IPS-18c (cell line): ENCODE measurements at regions not wholly inside any gene's neighbourhood (a gene's known extent, or its start where the extent isn't known, plus 50 kb on each side); places are given as distances from the start of the nearest gene placed in this dataset.

Experiments
- H3K4me3 ChIP-seq: 2 replicates; pipeline ENCODE4 v1.7.0; 2013; ENCODE audit warnings: low read depth, mild to moderate bottlenecking, low read length, moderate library complexity; ENCODE audit not compliant: insufficient read depth
- H3K9me3 ChIP-seq: one replicate; pipeline ENCODE4 v1.6.1; 2013; ENCODE audit warnings: mild to moderate bottlenecking, low read length, moderate library complexity; ENCODE audit not compliant: control insufficient read depth, insufficient read depth

GRCh38 chr9:134575901-134576176, 65.8 kb upstream of the COL5A1 start:
- Histone ChIP-seq H3K9me3 (peaks cover 2% of the 10 kb centered on the region), H3K4me3 (no peak overlapping the region)

- Histone ChIP-seq H3K9me3 (no peaks in the 10 kb centered on the region), H3K4me3 (no peak overlapping the region)
These were observed 56.5 kb upstream of the COL5A1 start for GRCh38 chr9:134585021-134585561.

GRCh38 chr9:134585746-134586706, 55.6 kb upstream of the COL5A1 start:
- H3K4me3 ChIP-seq, result no peak overlapping the region
- H3K9me3 ChIP-seq, result no peaks in the 10 kb centered on the region

GRCh38 chr9:134589748-134590147, 51.9 kb upstream of the COL5A1 start:
- no peaks in the 10 kb centered on the region for H3K9me3 ChIP-seq
- H3K4me3 ChIP-seq, result no peak overlapping the region

- Histone ChIP-seq H3K4me3 (no peak overlapping the region), H3K9me3 (no peaks in the 10 kb centered on the region)
These were observed 51.1 kb upstream of the COL5A1 start for GRCh38 chr9:134590240-134591081.

- Histone ChIP-seq H3K9me3 (no peaks in the 10 kb centered on the region), H3K4me3 (no peak overlapping the region)
These were observed 50.5 kb upstream of the COL5A1 start for GRCh38 chr9:134591082-134591571.

- Histone ChIP-seq H3K4me3 (no peak overlapping the region), H3K9me3 (no peaks in the 10 kb centered on the region)
These were observed 50.0 kb upstream of the COL5A1 start for GRCh38 chr9:134591573-134591981.
